ENCODE measurements at regions not wholly inside any gene's neighbourhood (a gene's known extent, or its start where the extent isn't known, plus 50 kb on each side); places are given as distances from the start of the nearest gene placed in this dataset.

DNA sequence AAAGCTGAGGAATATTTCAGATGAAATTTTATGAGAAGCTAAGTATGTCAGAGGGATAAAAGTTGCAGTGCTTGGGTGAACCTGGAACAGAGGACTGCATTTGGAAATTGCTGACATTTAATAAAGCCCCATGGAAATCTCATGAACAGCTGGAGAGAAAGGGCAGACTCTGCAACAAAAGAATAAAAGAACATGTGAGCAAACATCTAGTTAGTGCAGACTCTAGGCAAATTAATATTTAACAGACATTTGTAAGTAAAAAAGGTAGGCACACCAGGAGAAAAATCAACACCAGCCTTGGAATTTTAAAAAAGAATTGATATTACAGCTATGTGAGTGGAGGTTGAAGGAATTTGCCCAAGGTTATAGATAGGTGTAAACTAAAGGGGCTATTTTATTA lies 114.6 kb upstream of the PUDP start:
- no peak overlapping the region for H3K4me3 ChIP-seq (ENCODE audit: low read depth, poor library complexity, severe bottlenecking)
- no peak for DNase-seq (ENCODE audit: low spot score in 2 of 2)
- no peak for TF ChIP-seq POLR2A (IDR thresholded peaks at IDR 0.05)
- TF ChIP-seq, protein P1, sequence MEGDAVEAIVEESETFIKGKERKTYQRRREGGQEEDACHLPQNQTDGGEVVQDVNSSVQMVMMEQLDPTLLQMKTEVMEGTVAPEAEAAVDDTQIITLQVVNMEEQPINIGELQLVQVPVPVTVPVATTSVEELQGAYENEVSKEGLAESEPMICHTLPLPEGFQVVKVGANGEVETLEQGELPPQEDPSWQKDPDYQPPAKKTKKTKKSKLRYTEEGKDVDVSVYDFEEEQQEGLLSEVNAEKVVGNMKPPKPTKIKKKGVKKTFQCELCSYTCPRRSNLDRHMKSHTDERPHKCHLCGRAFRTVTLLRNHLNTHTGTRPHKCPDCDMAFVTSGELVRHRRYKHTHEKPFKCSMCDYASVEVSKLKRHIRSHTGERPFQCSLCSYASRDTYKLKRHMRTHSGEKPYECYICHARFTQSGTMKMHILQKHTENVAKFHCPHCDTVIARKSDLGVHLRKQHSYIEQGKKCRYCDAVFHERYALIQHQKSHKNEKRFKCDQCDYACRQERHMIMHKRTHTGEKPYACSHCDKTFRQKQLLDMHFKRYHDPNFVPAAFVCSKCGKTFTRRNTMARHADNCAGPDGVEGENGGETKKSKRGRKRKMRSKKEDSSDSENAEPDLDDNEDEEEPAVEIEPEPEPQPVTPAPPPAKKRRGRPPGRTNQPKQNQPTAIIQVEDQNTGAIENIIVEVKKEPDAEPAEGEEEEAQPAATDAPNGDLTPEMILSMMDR (IDR thresholded peaks at IDR 0.05), result no peak
- intact Hi-C loops (cut with DNase I; ENCODE audit: low total_unique reads), result no loop called here

DNA sequence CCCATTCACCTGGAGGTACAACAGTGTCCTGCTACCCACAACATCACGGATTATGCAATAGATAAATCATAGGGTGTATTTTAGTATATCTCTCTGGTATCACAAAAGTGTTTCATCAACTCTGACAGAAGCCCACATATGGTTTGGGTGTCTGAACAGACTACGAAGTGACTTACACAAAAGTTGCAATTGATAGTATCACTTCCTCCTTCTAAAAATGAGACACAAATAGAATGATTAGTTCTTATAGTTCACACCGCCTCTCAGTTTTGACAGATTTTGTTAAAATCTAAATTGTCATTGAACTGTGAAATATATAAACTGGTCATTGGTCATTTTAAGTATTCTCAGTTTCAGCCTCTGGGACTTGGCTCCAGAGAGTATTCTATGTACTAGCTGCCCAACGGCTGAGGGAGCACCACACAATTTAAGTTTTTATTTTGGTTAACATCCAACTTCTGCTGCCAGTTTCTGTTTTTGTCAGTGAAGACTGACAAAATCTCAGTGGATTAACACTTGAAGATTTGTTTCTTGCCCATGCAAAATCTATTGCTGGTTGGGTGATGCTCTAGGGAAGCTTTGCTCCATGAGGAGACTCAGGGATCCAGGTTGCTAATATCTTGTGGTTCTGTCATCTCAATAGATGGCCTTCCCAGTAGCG lies 113.8 kb upstream of the PUDP start:
- WGBS, 2 donors, result 81 to 86% methylated on average over 5 of the region's 5 CpGs
- DNase-seq (ENCODE audit: low spot score in 2 of 2), result no peak
- TF ChIP-seq POLR2A (IDR thresholded peaks at IDR 0.05), result no peak
- TF ChIP-seq, protein P1 (IDR thresholded peaks at IDR 0.05), result no peak
- H3K4me3 ChIP-seq (ENCODE audit: low read depth, poor library complexity, severe bottlenecking), result no peak overlapping the region
- intact Hi-C loops (cut with DNase I; ENCODE audit: low total_unique reads), result no loop called here

DNA sequence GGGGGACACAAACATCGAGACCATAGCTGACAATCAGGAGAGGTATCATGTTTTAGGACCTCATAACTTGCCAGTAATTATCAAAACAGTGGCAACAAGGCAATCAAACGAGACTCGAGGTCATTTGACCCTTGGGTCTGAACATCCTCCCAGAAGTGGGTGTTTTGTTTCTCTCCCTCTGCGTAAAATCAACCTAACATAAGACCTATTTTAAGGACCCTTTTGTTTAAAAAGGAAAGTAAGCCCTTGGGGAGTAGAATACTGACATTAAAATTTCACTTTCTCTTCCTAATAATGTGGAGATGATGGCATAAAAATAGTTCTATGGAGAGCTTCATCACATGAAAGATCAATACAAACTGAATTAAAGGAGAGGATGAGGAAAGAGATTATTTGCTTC lies 106.2 kb upstream of the PUDP start:
- H3K4me3 ChIP-seq (ENCODE audit: low read depth, poor library complexity, severe bottlenecking), result no peak overlapping the region
- no peak for TF ChIP-seq POLR2A (IDR thresholded peaks at IDR 0.05)
- TF ChIP-seq, protein P1 (IDR thresholded peaks at IDR 0.05), result no peak
- intact Hi-C loops (cut with DNase I; ENCODE audit: low total_unique reads), result no loop called here
- DNase-seq (ENCODE audit: low spot score in 2 of 2), result no peak
- 76 to 85% methylated on average over 4 of the region's 4 CpGs for WGBS, 2 donors

DNA sequence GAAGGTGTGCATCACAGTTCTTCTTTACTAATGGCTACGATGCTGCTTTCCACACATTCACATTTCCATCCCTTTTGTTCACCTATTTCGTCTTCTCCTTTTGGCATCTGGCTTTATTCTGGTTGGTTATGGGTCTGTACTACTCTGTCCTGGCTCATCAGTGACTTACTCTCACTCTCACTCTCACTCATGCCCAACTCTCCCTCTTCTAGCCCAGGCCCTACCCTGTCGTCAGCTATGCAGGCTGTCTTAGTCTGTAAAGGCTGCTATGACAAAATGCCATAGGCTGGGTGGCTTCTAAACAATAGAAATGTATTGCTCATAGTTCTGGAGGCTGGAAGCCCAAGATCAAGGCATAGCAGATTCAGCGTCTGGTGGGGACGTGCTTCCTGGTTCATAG lies 105.6 kb upstream of the PUDP start:
- TF ChIP-seq, protein P1 (IDR thresholded peaks at IDR 0.05), result no peak
- TF ChIP-seq POLR2A (IDR thresholded peaks at IDR 0.05), result no peak
- intact Hi-C loops (cut with DNase I; ENCODE audit: low total_unique reads), result no loop called here
- WGBS, 2 donors, result 95 to 100% methylated on average over 5 of the region's 5 CpGs
- no peak overlapping the region for H3K4me3 ChIP-seq (ENCODE audit: low read depth, poor library complexity, severe bottlenecking)
- DNase-seq (ENCODE audit: low spot score in 2 of 2), result no peak

DNA sequence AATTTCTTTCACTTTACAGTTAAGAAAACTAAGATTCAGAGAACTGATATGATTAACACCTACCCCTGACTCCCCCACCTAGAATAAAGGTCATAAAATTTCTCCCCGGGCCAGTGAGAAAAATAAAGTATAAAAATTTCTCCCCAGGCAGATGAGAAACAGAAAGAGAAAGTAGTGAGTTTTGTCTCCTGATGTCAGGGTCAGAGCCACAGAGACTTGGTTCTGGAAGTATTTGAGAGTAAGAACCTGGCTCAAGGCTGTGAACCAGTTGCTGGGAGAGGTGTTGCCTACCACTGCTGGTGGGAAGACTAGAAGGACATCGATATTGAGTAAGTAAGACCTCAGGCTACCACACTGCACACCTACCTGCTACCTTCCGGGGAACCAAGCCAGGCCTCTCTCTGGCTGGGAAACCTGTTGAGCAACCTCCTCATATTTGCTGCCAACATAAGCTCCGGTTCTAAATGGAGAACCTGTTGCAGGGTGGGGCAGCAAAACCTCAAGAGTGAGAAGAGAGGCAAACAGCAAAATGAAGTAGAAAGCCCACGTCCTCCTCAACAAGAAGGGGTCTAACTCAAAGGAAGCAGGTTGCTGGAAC lies 104.2 kb upstream of the PUDP start:
- WGBS, 2 donors, result 38 to 44% methylated on average over 5 of the region's 5 CpGs
- TF ChIP-seq POLR2A (IDR thresholded peaks at IDR 0.05), result no peak
- TF ChIP-seq, protein P1 (IDR thresholded peaks at IDR 0.05), result no peak
- peak in 1 of 2 donors; percentile 18 for DNase-seq (ENCODE audit: low spot score in 2 of 2)
- intact Hi-C loops (cut with DNase I; ENCODE audit: low total_unique reads), result no loop called here
- no peak overlapping the region for H3K4me3 ChIP-seq (ENCODE audit: low read depth, poor library complexity, severe bottlenecking)

DNA sequence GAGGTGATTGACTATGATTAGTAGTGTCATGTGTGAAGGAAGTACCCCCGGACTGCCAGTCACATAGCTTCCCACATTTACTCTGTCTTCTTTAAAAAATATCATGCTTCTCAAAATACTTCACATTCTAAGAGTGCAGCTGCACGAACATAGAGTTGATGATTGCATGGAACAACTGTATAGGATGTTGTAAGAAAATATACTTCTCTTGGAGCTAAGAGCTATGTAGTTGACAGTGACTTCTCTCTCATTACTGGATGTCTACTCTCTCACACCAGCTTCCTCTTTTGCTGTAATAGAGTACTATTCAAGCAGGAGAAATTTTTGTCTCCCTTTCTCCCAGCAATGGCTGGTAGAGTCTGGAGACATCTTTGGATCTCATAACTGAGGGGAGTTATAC lies 99.4 kb upstream of the PUDP start:
- 72 to 83% methylated on average over 2 of the region's 2 CpGs for WGBS, 2 donors
- no peak for DNase-seq (ENCODE audit: low spot score in 2 of 2)
- H3K4me3 ChIP-seq (ENCODE audit: low read depth, poor library complexity, severe bottlenecking), result no peak overlapping the region
- no peak for TF ChIP-seq POLR2A (IDR thresholded peaks at IDR 0.05)
- TF ChIP-seq, protein P1 (IDR thresholded peaks at IDR 0.05), result no peak
- intact Hi-C loops (cut with DNase I; ENCODE audit: low total_unique reads), result no loop called here
